HepG2 (cell line): ENCODE measurements at regions not wholly inside any gene's neighbourhood (a gene's known extent, or its start where the extent isn't known, plus 50 kb on each side); places are given as distances from the start of the nearest gene placed in this dataset.

Source experiments
- ARNT2 ChIP-seq: sonication (generic); formaldehyde crosslinking; IDR thresholded peaks from 2 replicates; pipeline ENCODE4 v1.8.0; 2022; ENCODE audit warnings: mild to moderate bottlenecking, low read depth, missing genetic modification reagents, moderate library complexity
- CBX5 ChIP-seq: sonication (generic); formaldehyde crosslinking; IDR thresholded peaks from 2 replicates; pipeline ENCODE4 v1.4.0; 2020; ENCODE audit warnings: missing genetic modification reagents, borderline replicate concordance
- CEBPB ChIP-seq: IDR thresholded peaks from 2 replicates; pipeline ENCODE4 v1.6.1; 2011; ENCODE audit warnings: low read depth, low read length, improper control_type of control experiment, borderline replicate concordance
- FOXA1 ChIP-seq, 2 experiments: fragments of 450-650 bp in 1 of 2; sonication (generic) in 1 of 2; formaldehyde crosslinking in 1 of 2; IDR thresholded peaks; 2 replicates each; pipeline versions ENCODE4 v1.4.0 to v1.6.1; 2016 to 2020; ENCODE audit warnings: missing genetic modification reagents in 1 of 2
- HES4 ChIP-seq: sonication (generic); formaldehyde crosslinking; IDR thresholded peaks from 2 replicates; pipeline ENCODE4 v1.9.0; 2021; ENCODE audit warnings: mild to moderate bottlenecking, missing genetic modification reagents, borderline replicate concordance
- IRF1 ChIP-seq: sonication (generic); formaldehyde crosslinking; IDR thresholded peaks from 2 replicates; pipeline ENCODE4 v1.4.0; 2020; ENCODE audit warnings: low read depth, mild to moderate bottlenecking, missing genetic modification reagents
- KMT2A ChIP-seq: sonication (generic); formaldehyde crosslinking; IDR thresholded peaks from 2 replicates; pipeline ENCODE4 v1.4.0; 2020; ENCODE audit warnings: missing genetic modification reagents
- MAZ ChIP-seq, 2 experiments: sonication (generic) in 1 of 2; formaldehyde crosslinking in 1 of 2; IDR thresholded peaks; 2 replicates each; pipeline versions ENCODE4 v1.5.0 to v1.6.1; 2012 to 2020; ENCODE audit warnings: low read depth in 2 of 2, mild to moderate bottlenecking in 2 of 2, borderline replicate concordance in 1 of 2, improper control_type of control experiment in 1 of 2, low read length in 1 of 2, missing genetic modification reagents in 1 of 2, moderate library complexity in 1 of 2
- MED8 ChIP-seq: sonication (generic); formaldehyde crosslinking; IDR thresholded peaks from 2 replicates; pipeline ENCODE4 v1.8.1; 2023; ENCODE audit warnings: mild to moderate bottlenecking, missing genetic modification reagents; ENCODE audit not compliant: insufficient replicate concordance
- MIER3 ChIP-seq: IDR thresholded peaks from 2 replicates; pipeline ENCODE4 v1.6.1; 2016; ENCODE audit warnings: missing compliant biosample characterization, borderline replicate concordance
- NFYC ChIP-seq: IDR thresholded peaks from 2 replicates; pipeline ENCODE4 v1.6.1; 2016; ENCODE audit warnings: missing genetic modification reagents, missing compliant biosample characterization
- PAXIP1 ChIP-seq: sonication (generic); formaldehyde crosslinking; conservative IDR thresholded peaks from 2 replicates; pipeline ENCODE4 v1.4.0; 2020; ENCODE audit warnings: mild to moderate bottlenecking, missing genetic modification reagents, moderate library complexity
- PCBP2 ChIP-seq: fragments of 200-400 bp; formaldehyde crosslinking; optimal IDR thresholded peaks from 2 replicates; pipeline ENCODE3; 2018; ENCODE audit warnings: low read length, low read depth; ENCODE audit not compliant: poor library complexity, severe bottlenecking
- PHB2 ChIP-seq: fragments of 450-650 bp; IDR thresholded peaks from 2 replicates; pipeline ENCODE4 v1.6.1; 2018; ENCODE audit not compliant: partially characterized antibody
- PITX1 ChIP-seq: sonication (generic); formaldehyde crosslinking; IDR thresholded peaks from 2 replicates; pipeline ENCODE4 v1.5.1; 2020; ENCODE audit warnings: mild to moderate bottlenecking, missing genetic modification reagents
- SMAD9 ChIP-seq: sonication (generic); formaldehyde crosslinking; IDR thresholded peaks from 2 replicates; pipeline ENCODE4 v1.5.1; 2020; ENCODE audit warnings: mild to moderate bottlenecking, missing genetic modification reagents
- ZFP41 ChIP-seq: sonication (generic); formaldehyde crosslinking; IDR thresholded peaks from 2 replicates; pipeline ENCODE4 v1.4.0; 2020; ENCODE audit warnings: mild to moderate bottlenecking, missing genetic modification reagents, borderline replicate concordance
- ZNF333 ChIP-seq: sonication (generic); formaldehyde crosslinking; IDR thresholded peaks from 2 replicates; pipeline ENCODE4 v1.4.0; 2020; ENCODE audit warnings: mild to moderate bottlenecking, missing genetic modification reagents, borderline replicate concordance
- ZNF430 ChIP-seq: sonication (generic); formaldehyde crosslinking; IDR thresholded peaks from 2 replicates; pipeline ENCODE4 v1.9.0; 2021; ENCODE audit warnings: mild to moderate bottlenecking, missing genetic modification reagents
- ZNF772 ChIP-seq: sonication (generic); formaldehyde crosslinking; IDR thresholded peaks from 2 replicates; pipeline ENCODE4 v1.5.0; 2020; ENCODE audit warnings: mild to moderate bottlenecking, missing genetic modification reagents
- ZNF775 ChIP-seq: sonication (generic); formaldehyde crosslinking; IDR thresholded peaks from 2 replicates; pipeline ENCODE4 v1.4.0; 2020; ENCODE audit warnings: missing genetic modification reagents, mild to moderate bottlenecking, moderate library complexity, borderline replicate concordance
- TF ChIP-seq, protein P1 (sequence below), 2 experiments: fragments of 450-650 bp in 1 of 2; sonication (generic) in 1 of 2; formaldehyde crosslinking; IDR thresholded peaks; 2 replicates each; pipeline versions ENCODE4 v1.5.0 to v1.8.0; 2020 to 2022; ENCODE audit warnings: mild to moderate bottlenecking in 1 of 2, missing genetic modification reagents in 1 of 2
- TF ChIP-seq, protein P2 (sequence below): sonication (generic); formaldehyde crosslinking; conservative IDR thresholded peaks from 2 replicates; pipeline ENCODE4 v1.8.0; 2022; ENCODE audit warnings: missing genetic modification reagents

DNA sequence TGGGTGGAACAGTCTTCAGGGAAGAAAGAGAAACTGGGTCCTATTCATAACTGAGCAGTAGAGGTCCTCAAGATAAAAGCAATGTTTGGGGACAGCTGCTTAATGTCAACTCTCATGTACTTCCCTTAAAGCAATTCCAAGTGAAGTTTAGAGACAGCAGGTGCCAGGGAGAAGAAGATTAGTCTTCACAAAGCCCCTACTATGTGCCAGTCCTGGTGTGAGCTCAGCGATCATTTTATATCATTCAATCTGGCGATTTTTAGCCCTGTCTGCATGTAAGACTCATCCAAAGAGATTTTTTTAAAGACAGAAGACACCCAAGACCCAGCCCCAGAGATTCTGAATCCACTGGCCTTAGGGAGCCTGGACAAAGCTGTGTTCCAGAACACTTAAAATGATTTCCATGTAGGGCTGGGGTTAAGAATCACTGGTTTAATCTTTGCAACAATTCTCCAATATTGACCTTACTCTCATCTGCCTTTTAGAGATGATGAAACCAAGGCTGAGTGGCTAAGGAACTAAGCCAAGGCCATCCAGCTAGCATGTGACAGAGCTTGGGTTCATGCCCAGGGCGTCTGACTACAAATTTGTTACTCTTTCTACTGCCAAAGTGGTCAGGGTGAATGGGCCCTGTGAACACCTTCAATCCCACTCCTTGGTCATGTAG, 404.5 kb upstream of the TBX3 start (continued):
- TF ChIP-seq ZNF333 (CRISPR knock-in tag), result no peak
- peak; percentile 75 for TF ChIP-seq PITX1 (CRISPR knock-in tag)
- TF ChIP-seq, protein P1, sequence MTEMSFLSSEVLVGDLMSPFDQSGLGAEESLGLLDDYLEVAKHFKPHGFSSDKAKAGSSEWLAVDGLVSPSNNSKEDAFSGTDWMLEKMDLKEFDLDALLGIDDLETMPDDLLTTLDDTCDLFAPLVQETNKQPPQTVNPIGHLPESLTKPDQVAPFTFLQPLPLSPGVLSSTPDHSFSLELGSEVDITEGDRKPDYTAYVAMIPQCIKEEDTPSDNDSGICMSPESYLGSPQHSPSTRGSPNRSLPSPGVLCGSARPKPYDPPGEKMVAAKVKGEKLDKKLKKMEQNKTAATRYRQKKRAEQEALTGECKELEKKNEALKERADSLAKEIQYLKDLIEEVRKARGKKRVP (CRISPR knock-in tag; IDR thresholded peaks at IDR 0.05), result peak in 1 of 2 experiments; percentile 87; a peak in 2 of 4 replicates
- no peak for TF ChIP-seq ZFP41 (CRISPR knock-in tag)
- TF ChIP-seq, protein P2, sequence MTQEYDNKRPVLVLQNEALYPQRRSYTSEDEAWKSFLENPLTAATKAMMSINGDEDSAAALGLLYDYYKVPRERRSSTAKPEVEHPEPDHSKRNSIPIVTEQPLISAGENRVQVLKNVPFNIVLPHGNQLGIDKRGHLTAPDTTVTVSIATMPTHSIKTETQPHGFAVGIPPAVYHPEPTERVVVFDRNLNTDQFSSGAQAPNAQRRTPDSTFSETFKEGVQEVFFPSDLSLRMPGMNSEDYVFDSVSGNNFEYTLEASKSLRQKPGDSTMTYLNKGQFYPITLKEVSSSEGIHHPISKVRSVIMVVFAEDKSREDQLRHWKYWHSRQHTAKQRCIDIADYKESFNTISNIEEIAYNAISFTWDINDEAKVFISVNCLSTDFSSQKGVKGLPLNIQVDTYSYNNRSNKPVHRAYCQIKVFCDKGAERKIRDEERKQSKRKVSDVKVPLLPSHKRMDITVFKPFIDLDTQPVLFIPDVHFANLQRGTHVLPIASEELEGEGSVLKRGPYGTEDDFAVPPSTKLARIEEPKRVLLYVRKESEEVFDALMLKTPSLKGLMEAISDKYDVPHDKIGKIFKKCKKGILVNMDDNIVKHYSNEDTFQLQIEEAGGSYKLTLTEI, result no peak
- no peak for TF ChIP-seq SMAD9 (CRISPR knock-in tag)
- no peak for TF ChIP-seq MIER3
- no peak for TF ChIP-seq FOXA1 (IDR thresholded peaks at IDR 0.05)
- TF ChIP-seq FOXA1 (CRISPR knock-in tag; IDR thresholded peaks at IDR 0.05), result peak; percentile 75
- no peak for TF ChIP-seq ZNF772 (CRISPR knock-in tag)
- TF ChIP-seq ARNT2, result no peak
- TF ChIP-seq MED8, result no peak
- TF ChIP-seq KMT2A (CRISPR knock-in tag), result no peak
- TF ChIP-seq PCBP2, result no peak
- no peak for TF ChIP-seq HES4 (CRISPR knock-in tag)
- no peak for TF ChIP-seq MAZ (IDR thresholded peaks at IDR 0.05; ENCODE audit: borderline replicate concordance, low read depth, low read length)
- no peak for TF ChIP-seq MAZ (CRISPR knock-in tag; IDR thresholded peaks at IDR 0.05; ENCODE audit: low read depth)
- no peak for TF ChIP-seq PAXIP1
- TF ChIP-seq PHB2, result no peak
- TF ChIP-seq ZNF430 (CRISPR knock-in tag), result no peak
- peak; percentile 64; the same call in 1 of the 2 replicates for TF ChIP-seq CEBPB
- no peak for TF ChIP-seq IRF1 (CRISPR knock-in tag)
- TF ChIP-seq ZNF775 (CRISPR knock-in tag), result no peak
- TF ChIP-seq NFYC (CRISPR knock-in tag), result no peak
- no peak for TF ChIP-seq CBX5 (CRISPR knock-in tag)
